Smooth muscle cell (in vitro differentiated cells): ENCODE measurements at regions not wholly inside any gene's neighbourhood (a gene's known extent, or its start where the extent isn't known, plus 50 kb on each side); places are given as distances from the start of the nearest gene placed in this dataset.

Source experiments
- DNase-seq: peaks from one replicate; lab custom pipeline; 2025; ENCODE audit not compliant: unreplicated experiment; lab: John Stamatoyannopoulos, UW
- H2AFZ ChIP-seq: fragments of 200-600 bp; sonication (generic); 2 replicates; pipeline ENCODE4 v1.6.0; 2016; ENCODE audit warnings: antibody characterized with exemption, low read depth, mild to moderate bottlenecking
- H3F3A ChIP-seq: fragments of 200-600 bp; sonication (generic); 2 replicates; pipeline ENCODE4 v1.6.0; 2017; ENCODE audit warnings: antibody characterized with exemption, low read depth
- H3K27ac ChIP-seq: fragments of 200-600 bp; sonication (generic); 2 replicates; pipeline ENCODE4 v1.5.1; 2016; ENCODE audit warnings: low read depth, mild to moderate bottlenecking
- H3K27me3 ChIP-seq: fragments of 200-600 bp; sonication (generic); 2 replicates; pipeline ENCODE4 v1.6.1; 2016; ENCODE audit warnings: low read depth, mild to moderate bottlenecking
- H3K36me3 ChIP-seq: fragments of 200-600 bp; sonication (generic); 2 replicates; pipeline ENCODE4 v1.5.1; 2016; ENCODE audit warnings: low read depth
- H3K4me1 ChIP-seq: fragments of 200-600 bp; sonication (generic); 2 replicates; pipeline ENCODE4 v1.5.1; 2016; ENCODE audit warnings: low read depth
- H3K4me2 ChIP-seq: fragments of 200-600 bp; sonication (generic); 2 replicates; pipeline ENCODE4 v1.6.0; 2016; ENCODE audit warnings: mild to moderate bottlenecking
- H3K4me3 ChIP-seq: fragments of 200-600 bp; sonication (generic); 2 replicates; pipeline ENCODE4 v1.5.1; 2016; ENCODE audit warnings: mild to moderate bottlenecking
- H3K79me2 ChIP-seq: fragments of 200-600 bp; sonication (generic); 2 replicates; pipeline ENCODE4 v1.6.0; 2016; ENCODE audit warnings: low read depth, mild to moderate bottlenecking
- H3K9ac ChIP-seq: fragments of 200-600 bp; sonication (generic); 2 replicates; pipeline ENCODE4 v1.6.0; 2016; ENCODE audit warnings: low read depth
- H3K9me3 ChIP-seq: fragments of 200-600 bp; sonication (generic); replicated peaks from 2 replicates; pipeline ENCODE4 v1.5.1; 2016; ENCODE audit warnings: low read depth
- H4K20me1 ChIP-seq: fragments of 200-600 bp; sonication (generic); 2 replicates; pipeline ENCODE4 v1.6.0; 2016; ENCODE audit warnings: low read depth
- CTCF ChIP-seq: fragments of 200-600 bp; sonication (generic); IDR thresholded peaks from 2 replicates; pipeline ENCODE4 v1.5.1; 2017; ENCODE audit warnings: borderline replicate concordance, mild to moderate bottlenecking, antibody characterized with exemption; ENCODE audit not compliant: insufficient read depth, poor library complexity, severe bottlenecking
- WGBS: methylation state at CpG from one replicate; pipeline ENCODE4 v1.1.7; 2016; ENCODE audit warnings: low lambda C conversion rate; 5-methylcytosine and 5-hydroxymethylcytosine counted together

- H3K9ac ChIP-seq: no peak overlapping the region
- H3K4me3 ChIP-seq: no peak overlapping the region
- no peaks in the 10 kb centered on the region for H3F3A ChIP-seq
- no peak overlapping the region for H3K4me2 ChIP-seq
- no peak for DNase-seq
- no peaks in the 10 kb centered on the region for H3K27me3 ChIP-seq
- no peak for TF ChIP-seq CTCF
- no peaks in the 10 kb centered on the region for H3K79me2 ChIP-seq
- H4K20me1 ChIP-seq: no peaks in the 10 kb centered on the region
- no peak overlapping the region for H3K27ac ChIP-seq
- H3K9me3 ChIP-seq: peaks cover 4% of the 10 kb centered on the region
- H2AFZ ChIP-seq: peak overlapping the region; percentile 39
- H3K36me3 ChIP-seq: no peaks in the 10 kb centered on the region
- peaks cover 6% of the 10 kb centered on the region for H3K4me1 ChIP-seq
Measured at GRCh38 chrX:21155916-21156315, 218.3 kb upstream of the CNKSR2 start.

GRCh38 chrX:21156632-21157031 is 217.6 kb upstream of the CNKSR2 start:
- Histone ChIP-seq H3K27me3 (no peaks in the 10 kb centered on the region), H3K9me3 (peaks cover 4% of the 10 kb centered on the region), H3K27ac (no peak overlapping the region), H3K4me2 (no peak overlapping the region), H3F3A (no peaks in the 10 kb centered on the region), H3K9ac (no peak overlapping the region), H2AFZ (no peak overlapping the region), H3K4me3 (no peak overlapping the region), H3K36me3 (no peaks in the 10 kb centered on the region), H3K79me2 (no peaks in the 10 kb centered on the region), H4K20me1 (no peaks in the 10 kb centered on the region), H3K4me1 (peaks cover 6% of the 10 kb centered on the region)
- TF ChIP-seq CTCF: no peak
- 67% methylated on average over 1 of the region's 1 CpG for WGBS
- no peak for DNase-seq

DNA sequence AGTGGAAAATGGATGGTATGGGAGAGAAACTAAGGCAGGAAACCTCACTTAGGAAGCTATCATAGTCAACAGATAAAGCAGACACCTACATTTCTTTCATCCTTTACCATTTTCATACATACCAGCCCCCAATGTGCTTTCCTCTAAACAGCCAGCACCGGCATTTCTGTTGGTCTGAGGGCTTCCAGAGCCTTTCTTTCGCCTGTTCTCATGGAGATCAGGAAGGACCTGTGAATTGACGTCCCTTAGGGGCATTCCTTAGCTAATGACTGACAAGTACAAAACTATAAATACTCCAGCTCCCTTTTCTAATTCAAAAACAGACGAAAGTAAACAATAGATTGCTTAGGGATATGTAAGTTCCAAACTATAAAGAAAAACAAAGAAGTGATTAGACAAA is 215.5 kb upstream of the CNKSR2 start:
- no peak overlapping the region for H2AFZ ChIP-seq
- DNase-seq: no peak
- no peak for TF ChIP-seq CTCF
- H3K79me2 ChIP-seq: no peaks in the 10 kb centered on the region
- no peaks in the 10 kb centered on the region for H3F3A ChIP-seq
- H3K9ac ChIP-seq: no peak overlapping the region
- H3K27ac ChIP-seq: no peak overlapping the region
- no peak overlapping the region for H3K4me2 ChIP-seq
- H3K9me3 ChIP-seq: peaks cover 4% of the 10 kb centered on the region
- no peaks in the 10 kb centered on the region for H3K27me3 ChIP-seq
- H3K4me1 ChIP-seq: peaks cover 2% of the 10 kb centered on the region
- no peak overlapping the region for H3K4me3 ChIP-seq
- H3K36me3 ChIP-seq: no peaks in the 10 kb centered on the region
- no peaks in the 10 kb centered on the region for H4K20me1 ChIP-seq
- 37% methylated on average over 4 of the region's 4 CpGs for WGBS

- no peak overlapping the region for H2AFZ ChIP-seq
- no peaks in the 10 kb centered on the region for H3K27me3 ChIP-seq
- H3K27ac ChIP-seq: peak overlapping the region; percentile 30
- H3K4me3 ChIP-seq: no peak overlapping the region
- no peaks in the 10 kb centered on the region for H3K79me2 ChIP-seq
- 27% methylated on average over 4 of the region's 4 CpGs for WGBS
- no peaks in the 10 kb centered on the region for H4K20me1 ChIP-seq
- no peaks in the 10 kb centered on the region for H3K9me3 ChIP-seq
- no peak overlapping the region for H3K9ac ChIP-seq
- H3K36me3 ChIP-seq: no peaks in the 10 kb centered on the region
- H3K4me1 ChIP-seq: no peaks in the 10 kb centered on the region
- peak overlapping the region; percentile 73 for H3K4me2 ChIP-seq
- H3F3A ChIP-seq: no peaks in the 10 kb centered on the region
- no peak for TF ChIP-seq CTCF
- DNase-seq: no peak
Measured at GRCh38 chrX:21166272-21166982, 207.8 kb upstream of the CNKSR2 start.
